NB4 (cell line): ENCODE measurements at regions not wholly inside any gene's neighbourhood (a gene's known extent, or its start where the extent isn't known, plus 50 kb on each side); places are given as distances from the start of the nearest gene placed in this dataset.

Experiments
- POLR2A ChIP-seq: IDR thresholded peaks from 2 replicates; pipeline ENCODE4 v1.6.1; 2011; ENCODE audit warnings: mild to moderate bottlenecking; ENCODE audit not compliant: insufficient read length; ENCODE audit errors: extremely low read depth
- TF ChIP-seq, protein P1 (sequence below): IDR thresholded peaks from one replicate; pipeline ENCODE4 v1.5.1; 2012; ENCODE audit warnings: low read depth, low read length
- TF ChIP-seq, protein P2 (sequence below): IDR thresholded peaks from 2 replicates; pipeline ENCODE4 v1.6.1; 2011; ENCODE audit warnings: low read depth, low read length

DNA sequence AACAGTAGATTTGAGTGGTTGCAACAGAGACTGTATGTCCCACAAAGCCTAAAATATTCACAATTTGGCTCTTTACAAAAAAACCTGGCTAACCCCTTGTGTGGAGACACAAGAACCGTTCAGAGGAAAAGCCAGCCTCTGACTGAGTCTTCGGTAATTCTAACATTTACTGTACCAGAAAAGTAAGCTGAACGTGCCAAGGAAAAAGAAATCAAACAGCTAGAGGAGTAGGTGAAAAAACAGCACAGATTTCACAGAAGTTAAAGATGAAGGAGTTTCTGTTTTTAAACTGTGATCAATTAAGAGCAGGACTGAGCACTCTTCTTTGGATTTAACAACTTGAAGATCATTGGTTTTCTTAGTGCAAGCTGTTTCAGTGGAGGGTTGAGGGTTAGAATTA is 424.7 kb upstream of the KIRREL3 start:
- TF ChIP-seq, protein P1, sequence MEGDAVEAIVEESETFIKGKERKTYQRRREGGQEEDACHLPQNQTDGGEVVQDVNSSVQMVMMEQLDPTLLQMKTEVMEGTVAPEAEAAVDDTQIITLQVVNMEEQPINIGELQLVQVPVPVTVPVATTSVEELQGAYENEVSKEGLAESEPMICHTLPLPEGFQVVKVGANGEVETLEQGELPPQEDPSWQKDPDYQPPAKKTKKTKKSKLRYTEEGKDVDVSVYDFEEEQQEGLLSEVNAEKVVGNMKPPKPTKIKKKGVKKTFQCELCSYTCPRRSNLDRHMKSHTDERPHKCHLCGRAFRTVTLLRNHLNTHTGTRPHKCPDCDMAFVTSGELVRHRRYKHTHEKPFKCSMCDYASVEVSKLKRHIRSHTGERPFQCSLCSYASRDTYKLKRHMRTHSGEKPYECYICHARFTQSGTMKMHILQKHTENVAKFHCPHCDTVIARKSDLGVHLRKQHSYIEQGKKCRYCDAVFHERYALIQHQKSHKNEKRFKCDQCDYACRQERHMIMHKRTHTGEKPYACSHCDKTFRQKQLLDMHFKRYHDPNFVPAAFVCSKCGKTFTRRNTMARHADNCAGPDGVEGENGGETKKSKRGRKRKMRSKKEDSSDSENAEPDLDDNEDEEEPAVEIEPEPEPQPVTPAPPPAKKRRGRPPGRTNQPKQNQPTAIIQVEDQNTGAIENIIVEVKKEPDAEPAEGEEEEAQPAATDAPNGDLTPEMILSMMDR, result no peak
- no peak for TF ChIP-seq POLR2A
- TF ChIP-seq, protein P2, sequence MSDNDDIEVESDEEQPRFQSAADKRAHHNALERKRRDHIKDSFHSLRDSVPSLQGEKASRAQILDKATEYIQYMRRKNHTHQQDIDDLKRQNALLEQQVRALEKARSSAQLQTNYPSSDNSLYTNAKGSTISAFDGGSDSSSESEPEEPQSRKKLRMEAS, result no peak
